ENCODE measurements at regions not wholly inside any gene's neighbourhood (a gene's known extent, or its start where the extent isn't known, plus 50 kb on each side); places are given as distances from the start of the nearest gene placed in this dataset.

DNA sequence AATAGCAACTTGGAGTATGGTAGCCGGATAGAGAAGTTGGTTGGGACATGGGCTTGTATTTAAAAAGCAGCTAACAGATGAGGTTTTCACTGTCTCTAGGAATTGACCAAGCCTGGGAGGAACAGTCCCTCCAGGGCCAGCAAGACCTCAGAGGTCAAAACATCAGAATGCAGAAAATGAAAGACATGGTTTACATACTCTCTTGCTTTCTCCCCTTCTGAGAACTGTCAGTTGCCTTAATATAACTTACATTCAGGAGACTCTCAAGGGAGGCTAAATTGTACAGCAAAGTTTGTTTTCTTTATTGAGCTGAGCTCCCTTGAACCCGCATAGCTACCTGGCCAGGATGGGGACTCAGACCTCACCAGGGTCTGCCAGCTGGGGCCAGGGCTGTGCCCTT lies 179.3 kb downstream of the GAS1 start:
- no peak for DNase-seq (ENCODE audit: low read depth, low spot score)
- POLR2A ChIA-PET, result no interaction called here
- TF ChIP-seq, protein P1, sequence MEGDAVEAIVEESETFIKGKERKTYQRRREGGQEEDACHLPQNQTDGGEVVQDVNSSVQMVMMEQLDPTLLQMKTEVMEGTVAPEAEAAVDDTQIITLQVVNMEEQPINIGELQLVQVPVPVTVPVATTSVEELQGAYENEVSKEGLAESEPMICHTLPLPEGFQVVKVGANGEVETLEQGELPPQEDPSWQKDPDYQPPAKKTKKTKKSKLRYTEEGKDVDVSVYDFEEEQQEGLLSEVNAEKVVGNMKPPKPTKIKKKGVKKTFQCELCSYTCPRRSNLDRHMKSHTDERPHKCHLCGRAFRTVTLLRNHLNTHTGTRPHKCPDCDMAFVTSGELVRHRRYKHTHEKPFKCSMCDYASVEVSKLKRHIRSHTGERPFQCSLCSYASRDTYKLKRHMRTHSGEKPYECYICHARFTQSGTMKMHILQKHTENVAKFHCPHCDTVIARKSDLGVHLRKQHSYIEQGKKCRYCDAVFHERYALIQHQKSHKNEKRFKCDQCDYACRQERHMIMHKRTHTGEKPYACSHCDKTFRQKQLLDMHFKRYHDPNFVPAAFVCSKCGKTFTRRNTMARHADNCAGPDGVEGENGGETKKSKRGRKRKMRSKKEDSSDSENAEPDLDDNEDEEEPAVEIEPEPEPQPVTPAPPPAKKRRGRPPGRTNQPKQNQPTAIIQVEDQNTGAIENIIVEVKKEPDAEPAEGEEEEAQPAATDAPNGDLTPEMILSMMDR (IDR thresholded peaks at IDR 0.05; ENCODE audit: insufficient read depth, low read length, missing control alignments), result no peak
- H3K4me3 ChIP-seq (ENCODE audit: low read depth, low read length), result no peak overlapping the region
- CTCF ChIA-PET, result interaction anchor here (1.8 kb wide), 1 partner anchor 281 kb away, joined by 8 read pairs; no protein-coding TSS in a partner anchor

DNA sequence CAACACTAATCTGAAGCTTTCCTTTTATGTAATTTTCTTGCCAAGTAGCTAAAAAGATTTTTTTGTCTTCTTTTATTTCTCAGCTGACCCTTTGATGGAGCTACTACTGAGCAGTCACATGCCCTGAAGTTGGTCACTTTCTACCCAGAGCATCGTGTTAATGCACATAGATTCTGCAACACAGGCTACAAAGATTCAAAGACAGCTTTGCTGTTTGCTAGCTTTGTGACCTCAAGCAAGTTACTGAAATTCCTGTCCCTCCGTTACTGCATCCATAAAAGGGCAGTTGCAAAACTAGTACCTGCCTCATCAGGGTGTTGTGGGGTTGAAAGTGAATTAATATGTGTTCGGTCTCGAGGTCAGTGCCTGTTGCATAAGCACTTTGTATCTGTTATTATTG lies 179.9 kb downstream of the GAS1 start:
- no peak for DNase-seq (ENCODE audit: low read depth, low spot score)
- POLR2A ChIA-PET, result no interaction called here
- CTCF ChIA-PET, result interaction anchor here (1.5 to 1.8 kb wide), 2 partner anchors 9 to 281 kb away, joined by 4 to 8 read pairs; no protein-coding TSS in a partner anchor
- H3K4me3 ChIP-seq (ENCODE audit: low read depth, low read length), result no peak overlapping the region
- TF ChIP-seq, protein P1 (IDR thresholded peaks at IDR 0.05; ENCODE audit: insufficient read depth, low read length, missing control alignments), result no peak

DNA sequence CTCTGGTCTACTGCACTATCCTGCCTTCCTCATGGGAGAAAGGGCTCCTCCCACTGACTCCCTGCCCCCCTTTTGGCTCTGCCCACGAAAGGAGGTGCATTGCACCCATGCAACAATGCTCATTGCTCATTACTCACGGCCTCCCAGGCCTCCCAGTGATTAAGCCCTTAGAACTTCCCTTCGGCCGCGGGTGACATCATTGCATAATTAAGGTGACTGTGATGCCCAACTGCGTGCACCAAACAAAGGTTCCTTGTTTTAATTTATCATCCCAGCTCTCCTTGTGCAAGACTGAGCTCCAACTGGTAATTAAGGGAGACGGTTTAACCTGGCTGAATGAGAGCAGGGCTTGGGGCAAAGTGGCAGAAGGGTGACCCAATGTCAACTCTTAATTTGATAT lies 180.4 kb downstream of the GAS1 start:
- ChIA-PET CTCF (interaction anchor here (1.5 to 1.8 kb wide), 2 partner anchors 10 to 280 kb away, joined by 4 to 8 read pairs; no protein-coding TSS in a partner anchor), POLR2A (no interaction called here)
- H3K4me3 ChIP-seq (ENCODE audit: low read depth, low read length), result no peak overlapping the region
- TF ChIP-seq, protein P1 (IDR thresholded peaks at IDR 0.05; ENCODE audit: insufficient read depth, low read length, missing control alignments), result no peak
- peak; percentile 61 for DNase-seq (ENCODE audit: low read depth, low spot score)

DNA sequence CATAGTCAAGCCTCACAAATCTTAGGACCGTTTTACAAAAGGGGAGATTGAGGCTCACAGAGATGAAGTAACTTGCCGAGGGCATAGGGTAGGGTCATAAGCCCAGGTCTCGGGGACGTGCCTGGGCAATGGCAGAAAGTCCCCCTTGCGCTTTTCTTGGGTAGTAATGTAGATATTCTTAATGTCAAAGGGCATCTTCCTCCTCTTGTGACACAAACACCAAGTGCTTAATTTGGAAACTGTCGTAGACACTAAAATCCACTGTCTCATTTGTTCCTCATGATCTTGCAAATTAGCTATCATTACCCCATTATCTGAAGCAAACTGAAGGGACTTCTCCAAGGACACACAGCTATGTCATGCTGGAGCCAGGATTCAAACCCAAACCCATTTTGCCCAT lies 180.8 kb downstream of the GAS1 start:
- POLR2A ChIA-PET, result no interaction called here
- TF ChIP-seq, protein P1 (IDR thresholded peaks at IDR 0.05; ENCODE audit: insufficient read depth, low read length, missing control alignments), result no peak
- H3K4me3 ChIP-seq (ENCODE audit: low read depth, low read length), result no peak overlapping the region
- no peak for DNase-seq (ENCODE audit: low read depth, low spot score)
- CTCF ChIA-PET, result interaction anchor here (1.0 to 1.8 kb wide), 3 partner anchors 10 to 280 kb away, joined by 3 to 8 read pairs (median 4); no protein-coding TSS in a partner anchor

DNA sequence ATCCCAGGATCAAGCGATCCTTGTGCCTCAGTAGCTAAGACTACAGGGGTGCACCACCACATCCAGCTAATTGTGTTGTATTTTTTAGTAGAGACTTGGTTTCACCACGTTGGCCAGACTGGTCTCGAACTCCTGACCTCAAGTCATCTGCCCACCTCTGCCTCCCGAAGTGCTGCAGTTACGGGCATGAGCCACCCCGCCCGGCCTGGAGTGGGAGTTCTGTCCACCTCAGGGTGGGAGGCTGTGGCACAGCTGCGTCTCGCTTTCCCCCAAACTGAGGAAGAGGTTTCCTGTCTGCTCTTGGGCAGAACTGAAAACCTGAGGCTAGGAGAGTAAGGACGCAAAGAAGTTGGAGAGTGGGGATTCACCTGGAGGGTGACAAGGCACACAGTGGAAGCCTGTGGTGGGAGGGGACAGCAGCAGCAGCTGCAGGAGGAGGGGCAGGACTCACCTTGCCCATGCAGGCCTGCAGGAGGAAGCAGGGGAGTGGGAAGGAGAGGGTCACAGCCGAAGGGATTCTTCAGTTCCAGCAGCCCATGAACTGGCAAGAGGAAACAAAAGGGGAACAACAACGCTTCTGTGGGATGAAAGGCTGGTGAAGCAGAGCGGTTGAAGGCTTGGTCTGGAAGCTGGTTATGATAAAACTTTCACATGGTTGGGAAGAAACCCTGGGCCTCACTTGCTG lies 181.4 kb downstream of the GAS1 start:
- TF ChIP-seq, protein P1 (IDR thresholded peaks at IDR 0.05; ENCODE audit: insufficient read depth, low read length, missing control alignments), result no peak
- no peak overlapping the region for H3K4me3 ChIP-seq (ENCODE audit: low read depth, low read length)
- DNase-seq (ENCODE audit: low read depth, low spot score), result no peak
- ChIA-PET POLR2A (no interaction called here), CTCF (interaction anchor here (1.0 to 1.8 kb wide), 3 partner anchors 11 to 279 kb away, joined by 3 to 8 read pairs (median 4); no protein-coding TSS in a partner anchor)

DNA sequence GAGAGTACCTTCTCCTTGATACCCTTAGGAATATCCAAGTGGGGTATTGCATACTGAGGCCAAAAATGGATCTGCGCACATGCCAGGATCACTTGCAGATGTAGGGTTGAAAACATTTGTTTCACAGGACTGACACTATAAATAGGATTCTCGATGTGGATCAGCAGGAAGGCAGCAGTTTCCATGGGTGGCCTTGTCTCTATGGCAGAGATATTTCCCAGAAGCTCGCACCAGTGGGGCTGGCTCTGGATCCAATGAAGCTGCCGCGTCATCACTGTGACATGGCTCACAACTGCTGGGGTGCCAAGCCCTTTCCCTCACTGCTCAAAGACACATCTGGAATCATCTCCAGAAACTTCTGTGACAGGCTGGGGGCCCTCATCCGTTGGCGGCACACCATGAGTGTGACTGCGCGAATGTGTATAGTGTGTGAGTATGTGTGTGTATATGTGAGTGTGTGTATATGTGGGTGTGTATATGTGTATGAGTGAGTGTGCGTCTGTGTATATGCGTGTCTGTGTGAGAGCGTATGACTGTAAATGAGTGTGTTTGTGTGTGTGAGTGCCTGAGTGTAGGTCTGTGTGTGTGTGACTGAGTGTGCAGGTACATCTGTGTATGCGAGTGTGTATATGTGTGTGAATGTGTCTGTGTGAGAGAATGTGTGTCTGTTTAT lies 182.5 kb downstream of the GAS1 start:
- TF ChIP-seq, protein P1 (IDR thresholded peaks at IDR 0.05; ENCODE audit: insufficient read depth, low read length, missing control alignments), result no peak
- CTCF ChIA-PET, result no interaction called here
- POLR2A ChIA-PET, result no interaction called here
- H3K4me3 ChIP-seq (ENCODE audit: low read depth, low read length), result no peak overlapping the region
- DNase-seq (ENCODE audit: low read depth, low spot score), result no peak
